ENCODE measurements at regions not wholly inside any gene's neighbourhood (a gene's known extent, or its start where the extent isn't known, plus 50 kb on each side); places are given as distances from the start of the nearest gene placed in this dataset.
"Not testable (repeated sequence)": the region's sequence is repeated elsewhere in the genome, so short reads cannot be mapped to it uniquely, and the experiment has no call there.

DNA sequence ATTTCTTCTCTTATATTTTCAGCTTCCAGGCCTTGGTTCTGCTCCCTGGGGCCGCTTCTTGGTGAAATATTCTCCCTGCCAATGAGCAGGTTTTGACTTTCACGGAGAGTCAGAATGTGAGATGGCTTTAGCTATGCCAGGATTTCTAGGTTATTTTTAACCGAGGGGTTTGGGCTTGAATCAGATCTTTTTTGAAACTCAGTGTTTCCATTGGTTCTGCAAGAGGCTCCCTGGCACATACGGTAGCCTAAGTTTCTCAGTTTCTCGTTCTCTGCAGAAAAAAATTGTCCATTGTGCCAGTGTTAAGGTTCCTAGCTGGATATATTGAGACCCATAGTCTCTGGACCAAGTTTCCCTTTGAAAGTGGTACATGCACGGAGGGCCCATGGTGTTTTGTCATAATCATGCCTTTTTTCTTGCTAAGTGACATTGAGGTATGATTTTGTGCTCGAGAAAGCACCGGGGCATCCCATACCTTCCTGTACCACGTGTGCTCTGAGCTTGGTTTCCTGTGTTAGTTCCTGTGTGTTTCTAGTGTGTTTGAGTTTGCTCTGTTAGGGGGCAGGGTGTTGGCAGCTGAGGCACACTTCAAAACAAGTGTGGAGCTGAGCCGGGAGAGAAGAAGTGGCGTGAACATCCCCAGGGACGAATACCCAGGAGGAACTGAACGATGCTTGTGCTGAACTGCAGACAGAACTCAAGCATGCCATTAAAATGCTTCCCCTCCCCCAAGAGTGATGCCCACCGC is 127.2 kb downstream of the HS3ST3B1 start:
- peak; percentile 79 for DNase-seq (ENCODE audit: low spot score)

DNA sequence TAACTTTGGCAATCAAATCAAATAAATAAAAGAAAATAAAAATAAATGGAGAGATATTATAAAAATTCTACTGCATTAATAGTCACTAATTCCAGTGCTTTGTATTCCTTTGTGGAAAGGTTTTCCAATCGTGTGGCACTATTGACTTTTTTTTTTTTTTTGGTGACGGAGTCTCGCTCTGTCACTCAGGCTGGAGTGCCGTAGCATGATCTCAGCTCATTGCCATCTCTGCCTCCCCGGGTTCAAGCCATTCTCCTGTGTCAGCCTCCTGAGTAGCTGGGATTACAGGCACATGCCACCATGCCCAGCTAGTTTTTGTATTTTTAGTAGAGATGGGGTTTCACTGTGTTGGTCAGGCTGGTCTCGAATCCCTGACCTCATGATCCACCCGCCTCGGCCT is 122.3 kb downstream of the HS3ST3B1 start:
- DNase-seq (ENCODE audit: low spot score) = not testable (repeated sequence)

DNA sequence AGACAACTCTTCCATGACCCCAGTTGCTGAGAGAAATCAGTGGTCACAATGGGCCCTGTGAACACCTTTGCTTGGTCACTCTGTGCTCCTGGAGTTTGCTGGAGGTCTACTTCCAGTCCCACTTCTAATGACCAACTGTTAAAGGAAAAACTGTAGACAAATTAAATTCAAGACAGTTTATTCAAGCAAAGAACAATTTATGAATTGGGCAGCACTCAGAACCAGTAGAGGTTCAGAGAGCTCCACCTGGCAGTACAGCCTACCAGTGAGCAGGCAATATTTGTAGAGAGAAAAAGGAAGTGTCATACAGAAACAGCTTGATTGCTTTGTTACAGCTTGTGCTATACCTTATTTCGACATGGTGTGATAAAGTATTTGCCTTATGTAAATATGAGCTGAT is 116.5 kb downstream of the HS3ST3B1 start:
- DNase-seq (ENCODE audit: low spot score) = no peak

DNA sequence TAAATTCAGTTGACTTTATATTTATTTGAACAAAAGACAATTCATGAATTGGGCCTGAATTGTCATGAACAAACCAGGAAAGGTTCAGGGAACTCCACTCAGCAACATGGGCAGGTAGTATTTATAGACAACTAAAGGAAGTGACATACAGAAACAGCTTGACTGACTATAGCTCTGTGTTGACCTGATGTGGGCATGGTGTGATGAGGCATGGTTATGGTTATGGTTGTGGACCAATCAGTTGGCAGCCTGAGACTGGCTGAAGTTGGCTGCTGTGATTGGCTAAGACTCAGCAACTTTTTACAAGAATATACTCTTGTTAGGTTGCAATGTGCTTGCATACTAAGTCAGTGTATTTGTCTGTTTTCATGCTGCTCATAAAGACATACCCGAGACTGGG is 108.4 kb downstream of the HS3ST3B1 start:
- no peak for DNase-seq (ENCODE audit: low spot score)

DNA sequence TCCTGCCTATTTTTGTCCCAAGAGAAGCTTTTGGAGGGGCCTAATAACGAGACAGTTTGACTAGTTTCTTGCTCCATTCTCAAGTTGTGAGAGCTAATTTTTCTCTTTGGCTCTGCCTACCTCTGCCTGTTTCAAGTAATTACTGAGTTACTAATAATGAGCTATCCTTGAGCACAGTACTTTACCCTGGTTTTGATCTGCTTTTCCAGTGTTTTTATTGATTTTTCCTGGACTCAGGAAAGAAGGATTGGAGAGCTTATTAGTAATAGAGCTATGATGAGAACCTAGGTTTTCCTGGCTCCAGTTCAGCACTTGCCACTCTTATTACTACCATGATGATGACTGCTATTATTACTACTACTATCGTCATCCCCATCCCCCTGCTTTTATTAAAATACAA is 106.7 kb downstream of the HS3ST3B1 start:
- no peak for DNase-seq (ENCODE audit: low spot score)

DNA sequence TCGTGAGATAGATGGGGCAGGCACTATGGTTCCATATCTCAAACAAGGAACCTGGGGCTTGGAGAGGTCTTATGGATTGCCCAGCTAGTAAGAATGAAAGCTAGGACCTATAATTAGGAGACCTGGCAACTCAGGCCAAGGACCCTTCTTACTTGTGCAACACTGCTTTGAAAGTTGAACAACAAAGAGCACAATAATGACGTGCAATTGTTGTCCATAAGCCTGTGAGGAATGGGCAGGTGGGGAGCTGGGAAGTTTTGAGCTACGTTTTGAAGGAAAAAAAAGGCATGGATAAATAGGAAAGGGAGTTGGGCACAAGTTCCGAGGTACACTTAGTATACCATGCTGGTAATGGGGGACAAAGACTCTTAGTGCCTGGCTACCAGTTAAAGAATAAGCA is 104.3 kb downstream of the HS3ST3B1 start:
- no peak for DNase-seq (ENCODE audit: low spot score)

Data from CD4-positive, alpha-beta T cell treated with Interleukin-6 at 100 ng/mL for 8 hours (primary cell).